PC-3 (cell line): ENCODE measurements at regions not wholly inside any gene's neighbourhood (a gene's known extent, or its start where the extent isn't known, plus 50 kb on each side); places are given as distances from the start of the nearest gene placed in this dataset.

ENCODE experiments used
- ATAC-seq: fragments of 200-7000 bp; cut with Tn5 transposase; 2 replicates; pipeline ENCODE4 v1.9.1; 2020; ENCODE audit warnings: mild to moderate bottlenecking, moderate library complexity
- BruUV-seq: library from RNA; stranded (reverse); fragments of 400-500 nt; replicated peaks from 2 replicates; lab custom pipeline; 2021; lab: Mats Ljungman, UMichigan
- CTCF ChIA-PET: fragments of 300-600 bp; sonication (Branson Sonifier 250); formaldehyde crosslinking; loops from one replicate; lab custom pipeline; 2022; ENCODE audit warnings: antibody characterized with exemption; lab: Charles Lee
- POLR2A ChIA-PET: fragments of 300-600 bp; sonication (Branson Sonifier 250); formaldehyde crosslinking; loops from one replicate; lab custom pipeline; 2022; ENCODE audit warnings: antibody characterized with exemption; ENCODE audit not compliant: unreplicated experiment; lab: Charles Lee
- DNase-seq: peaks from one replicate; pipeline ENCODE4 v3.0.0-alpha.2; 2015
- H2AFZ ChIP-seq: fragments of 300-600 bp; sonication (generic); 2 replicates; pipeline ENCODE4 v1.6.0; 2016; ENCODE audit warnings: antibody characterized with exemption, low read length
- H3F3A ChIP-seq: fragments of 300-600 bp; sonication (generic); one replicate; pipeline ENCODE4 v1.6.0; 2017; ENCODE audit warnings: antibody characterized with exemption, low read length, control low read depth, mild to moderate bottlenecking; ENCODE audit not compliant: unreplicated experiment
- H3K27ac ChIP-seq: fragments of 300-600 bp; sonication (generic); 2 replicates; pipeline ENCODE4 v1.5.1; 2016; ENCODE audit warnings: mild to moderate bottlenecking, low read length
- H3K27me3 ChIP-seq: fragments of 300-600 bp; sonication (generic); 2 replicates; pipeline ENCODE4 v1.6.1; 2016; ENCODE audit warnings: low read length, mixed read lengths
- H3K36me3 ChIP-seq: fragments of 300-600 bp; sonication (generic); 2 replicates; pipeline ENCODE4 v1.6.1; 2016; ENCODE audit warnings: low read depth, mixed run types, low read length, mixed read lengths
- H3K4me1 ChIP-seq: fragments of 300-600 bp; sonication (generic); 2 replicates; pipeline ENCODE4 v1.5.1; 2016; ENCODE audit warnings: low read length; ENCODE audit not compliant: insufficient read depth
- H3K4me2 ChIP-seq: fragments of 300-600 bp; sonication (generic); 2 replicates; pipeline ENCODE4 v1.6.0; 2016; ENCODE audit warnings: low read length
- H3K4me3 ChIP-seq: fragments of 300-600 bp; sonication (generic); 2 replicates; pipeline ENCODE4 v1.5.1; 2016; ENCODE audit warnings: mild to moderate bottlenecking, low read length, mixed read lengths
- H3K79me2 ChIP-seq: fragments of 300-600 bp; sonication (generic); 2 replicates; pipeline ENCODE4 v1.6.1; 2017; ENCODE audit warnings: low read length, mixed read lengths
- H3K9ac ChIP-seq: fragments of 300-600 bp; sonication (generic); 2 replicates; pipeline ENCODE4 v1.6.0; 2016; ENCODE audit warnings: mild to moderate bottlenecking, low read length
- H3K9me2 ChIP-seq: fragments of 300-600 bp; sonication (generic); replicated peaks from 2 replicates; pipeline ENCODE4 v1.6.1; 2016; ENCODE audit warnings: mixed run types, low read length, mixed read lengths
- H3K9me3 ChIP-seq: fragments of 300-600 bp; sonication (generic); 2 replicates; pipeline ENCODE4 v1.6.1; 2016; ENCODE audit warnings: low read length, mixed read lengths
- H4K20me1 ChIP-seq: fragments of 300-600 bp; sonication (generic); 2 replicates; pipeline ENCODE4 v1.6.1; 2016; ENCODE audit warnings: low read length, mixed read lengths
- EZH2 ChIP-seq: fragments of 300-600 bp; sonication (generic); IDR thresholded peaks from one replicate; pipeline ENCODE4 v1.6.1; 2017; ENCODE audit warnings: antibody characterized with exemption, mild to moderate bottlenecking, low read length; ENCODE audit not compliant: unreplicated experiment
- EZH2phosphoT487 ChIP-seq: fragments of 300-600 bp; sonication (generic); IDR thresholded peaks from 2 replicates; pipeline ENCODE4 v1.6.1; 2018; ENCODE audit warnings: mild to moderate bottlenecking, antibody characterized with exemption, low read length, borderline replicate concordance
- intact Hi-C: fragments of 100-400 bp; cut with micrococcal nuclease; formaldehyde crosslinking; loops from 2 replicates; pipeline ENCODE4 v1.9.0; 2023
- TF ChIP-seq, protein P1 (sequence below): fragments of 300-600 bp; sonication (generic); conservative IDR thresholded peaks from 2 replicates; pipeline ENCODE4 v1.5.1; 2017; ENCODE audit warnings: antibody characterized with exemption, low read depth, mild to moderate bottlenecking, low read length

- Histone ChIP-seq H3K79me2 (no peaks in the 10 kb centered on the region), H3K4me2 (no peak overlapping the region), H3K27ac (no peak overlapping the region), H3K36me3 (no peaks in the 10 kb centered on the region), H3K9me2 (no peaks in the 10 kb centered on the region), H4K20me1 (no peaks in the 10 kb centered on the region), H3K27me3 (no peaks in the 10 kb centered on the region), H3F3A (no peaks in the 10 kb centered on the region), H3K4me3 (no peak overlapping the region), H3K9me3 (no peaks in the 10 kb centered on the region), H3K4me1 (peaks cover 4% of the 10 kb centered on the region), H3K9ac (no peak overlapping the region), H2AFZ (no peak overlapping the region)
- TF ChIP-seq, protein P1, sequence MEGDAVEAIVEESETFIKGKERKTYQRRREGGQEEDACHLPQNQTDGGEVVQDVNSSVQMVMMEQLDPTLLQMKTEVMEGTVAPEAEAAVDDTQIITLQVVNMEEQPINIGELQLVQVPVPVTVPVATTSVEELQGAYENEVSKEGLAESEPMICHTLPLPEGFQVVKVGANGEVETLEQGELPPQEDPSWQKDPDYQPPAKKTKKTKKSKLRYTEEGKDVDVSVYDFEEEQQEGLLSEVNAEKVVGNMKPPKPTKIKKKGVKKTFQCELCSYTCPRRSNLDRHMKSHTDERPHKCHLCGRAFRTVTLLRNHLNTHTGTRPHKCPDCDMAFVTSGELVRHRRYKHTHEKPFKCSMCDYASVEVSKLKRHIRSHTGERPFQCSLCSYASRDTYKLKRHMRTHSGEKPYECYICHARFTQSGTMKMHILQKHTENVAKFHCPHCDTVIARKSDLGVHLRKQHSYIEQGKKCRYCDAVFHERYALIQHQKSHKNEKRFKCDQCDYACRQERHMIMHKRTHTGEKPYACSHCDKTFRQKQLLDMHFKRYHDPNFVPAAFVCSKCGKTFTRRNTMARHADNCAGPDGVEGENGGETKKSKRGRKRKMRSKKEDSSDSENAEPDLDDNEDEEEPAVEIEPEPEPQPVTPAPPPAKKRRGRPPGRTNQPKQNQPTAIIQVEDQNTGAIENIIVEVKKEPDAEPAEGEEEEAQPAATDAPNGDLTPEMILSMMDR: no peak
- no peak for TF ChIP-seq EZH2
- TF ChIP-seq EZH2phosphoT487: no peak
- DNase-seq (no peak), ATAC-seq (no peak)
- ChIA-PET POLR2A (interaction anchor here (0.6 kb wide), 1 partner anchor 38 kb away, joined by 3 read pairs; no protein-coding TSS in a partner anchor), CTCF (no interaction called here)
- BruUV-seq: no TSS peak
- intact Hi-C loops: no loop called here
These were observed 105.5 kb downstream of the MRPS30 start for GRCh38 chr5:44914221-44914620.

GRCh38 chr5:44919560-44919959 lies 110.8 kb downstream of the MRPS30 start:
- peak overlapping the region; percentile 9; the same call in 1 of the 2 replicates for H3K27ac ChIP-seq
- H3K9ac ChIP-seq: no peak overlapping the region
- peaks cover 16% of the 10 kb centered on the region for H3K4me1 ChIP-seq
- no peaks in the 10 kb centered on the region for H3K9me3 ChIP-seq
- no TSS peak for BruUV-seq
- peak overlapping the region; percentile 52 for H2AFZ ChIP-seq
- no peaks in the 10 kb centered on the region for H3K79me2 ChIP-seq
- peak overlapping the region; percentile 27 for H3K4me2 ChIP-seq
- H3K36me3 ChIP-seq: no peaks in the 10 kb centered on the region
- H3K9me2 ChIP-seq: no peaks in the 10 kb centered on the region
- CTCF ChIA-PET: interaction anchor here (0.6 kb wide), 1 partner anchor 723 kb away, joined by 3 read pairs; no protein-coding TSS in a partner anchor
- ATAC-seq: peak; percentile 84
- TF ChIP-seq EZH2phosphoT487 (no peak), EZH2 (no peak)
- TF ChIP-seq, protein P1: no peak
- DNase-seq: peak; percentile 53
- POLR2A ChIA-PET: no interaction called here
- no peaks in the 10 kb centered on the region for H4K20me1 ChIP-seq
- no peaks in the 10 kb centered on the region for H3F3A ChIP-seq
- no peaks in the 10 kb centered on the region for H3K27me3 ChIP-seq
- intact Hi-C loops: no loop called here
- no peak overlapping the region for H3K4me3 ChIP-seq

DNA sequence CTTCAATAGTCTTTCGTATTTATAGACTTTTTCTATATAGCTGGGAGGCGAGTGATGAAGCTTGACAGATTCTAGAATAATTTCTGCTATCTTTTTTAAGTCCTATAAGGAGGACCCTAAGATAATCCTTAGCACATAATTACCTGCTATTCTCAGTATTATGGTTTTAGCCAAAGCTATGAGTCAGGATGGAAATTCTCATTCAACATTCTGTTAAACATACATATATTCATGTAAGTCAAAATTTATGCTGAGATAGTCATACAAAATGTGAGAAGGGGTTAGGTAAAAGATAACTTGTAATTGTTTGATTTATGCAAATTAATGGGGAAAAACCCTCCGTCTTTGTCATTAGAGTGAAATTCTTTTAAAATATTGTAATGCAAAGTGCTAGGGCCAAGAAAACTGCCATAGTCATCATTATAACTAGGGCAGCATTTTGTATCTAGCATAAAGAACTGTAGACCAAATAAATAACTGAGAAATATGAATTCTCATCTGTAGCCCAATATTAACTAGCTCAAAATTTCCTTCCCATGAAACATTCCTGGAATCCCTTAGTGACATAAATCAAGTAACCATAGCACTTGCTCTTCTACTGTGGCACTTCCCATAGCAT lies 118.5 kb downstream of the MRPS30 start:
- Histone ChIP-seq H3K9me3 (no peaks in the 10 kb centered on the region), H3K9me2 (no peaks in the 10 kb centered on the region)
- DNase-seq: no peak

More for the DNA sequence above, 118.5 kb downstream of the MRPS30 start:
- no peaks in the 10 kb centered on the region for H3K4me1 ChIP-seq
- H2AFZ ChIP-seq: no peak overlapping the region
- CTCF ChIA-PET: no interaction called here
- H3K4me2 ChIP-seq: no peak overlapping the region
- no peaks in the 10 kb centered on the region for H3K27me3 ChIP-seq
- POLR2A ChIA-PET: no interaction called here
- TF ChIP-seq EZH2phosphoT487 (no peak), EZH2 (no peak)
- TF ChIP-seq, protein P1: no peak
- no TSS peak for BruUV-seq
- no peak overlapping the region for H3K4me3 ChIP-seq
- no peaks in the 10 kb centered on the region for H4K20me1 ChIP-seq
- no peak overlapping the region for H3K9ac ChIP-seq
- no peak for ATAC-seq
- H3F3A ChIP-seq: no peaks in the 10 kb centered on the region
- H3K27ac ChIP-seq: no peak overlapping the region
- intact Hi-C loops: no loop called here
- H3K36me3 ChIP-seq: no peaks in the 10 kb centered on the region
- no peaks in the 10 kb centered on the region for H3K79me2 ChIP-seq
